Stimulated activated CD8-positive, alpha-beta memory T cell treated with anti-CD3 and anti-CD28 coated beads, Interleukin-7, amount 100 ng/mL, for 48 hours (primary cell): ENCODE measurements at regions not wholly inside any gene's neighbourhood (a gene's known extent, or its start where the extent isn't known, plus 50 kb on each side); places are given as distances from the start of the nearest gene placed in this dataset.

ENCODE experiments used
- DNase-seq, 2 donors: peaks; one replicate each; pipeline ENCODE4 v3.0.0-alpha.2; 2020; ENCODE audit warnings: low read depth in 1 of 2; ENCODE audit errors: extremely low read depth in 1 of 2

DNA sequence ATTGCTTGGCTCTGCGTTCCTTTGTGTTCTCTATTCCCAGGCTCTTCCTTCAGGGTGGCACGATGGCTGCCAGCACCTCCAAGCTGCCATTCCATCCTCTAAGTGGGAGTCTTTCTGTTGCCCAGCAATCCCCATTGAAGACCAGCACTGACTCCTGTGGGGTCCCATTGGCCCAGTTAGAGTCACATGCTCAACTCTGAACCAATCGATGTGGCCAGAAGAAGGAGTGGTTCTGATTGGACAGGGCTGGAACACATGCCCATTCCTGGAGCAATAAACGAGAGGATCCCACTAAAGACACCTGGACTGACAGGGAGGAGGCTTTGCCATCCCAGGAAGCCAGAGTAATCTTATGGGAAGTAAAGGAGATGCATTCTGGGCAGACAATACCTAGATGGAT lies 97.2 kb upstream of the IGSF21 start:
- no peak for DNase-seq

DNA sequence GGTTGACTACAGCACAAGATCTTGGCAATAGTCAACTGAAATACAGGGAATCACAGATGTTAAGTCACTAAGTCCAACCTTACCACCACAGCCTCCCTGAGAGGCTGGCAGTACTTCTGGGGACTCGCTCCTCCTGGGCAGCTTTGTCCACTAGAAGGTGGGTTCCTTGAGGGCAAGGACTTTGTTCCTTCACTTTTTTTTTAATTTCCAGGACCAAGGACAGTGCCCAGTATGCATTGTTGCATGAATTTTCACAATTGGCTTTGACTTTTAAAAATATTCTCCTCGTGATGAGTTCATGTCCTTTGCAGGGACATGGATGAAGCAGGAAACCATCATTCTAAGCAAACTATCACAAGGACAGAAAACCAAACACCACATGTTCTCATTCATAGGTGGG lies 96.7 kb upstream of the IGSF21 start:
- no peak for DNase-seq

DNA sequence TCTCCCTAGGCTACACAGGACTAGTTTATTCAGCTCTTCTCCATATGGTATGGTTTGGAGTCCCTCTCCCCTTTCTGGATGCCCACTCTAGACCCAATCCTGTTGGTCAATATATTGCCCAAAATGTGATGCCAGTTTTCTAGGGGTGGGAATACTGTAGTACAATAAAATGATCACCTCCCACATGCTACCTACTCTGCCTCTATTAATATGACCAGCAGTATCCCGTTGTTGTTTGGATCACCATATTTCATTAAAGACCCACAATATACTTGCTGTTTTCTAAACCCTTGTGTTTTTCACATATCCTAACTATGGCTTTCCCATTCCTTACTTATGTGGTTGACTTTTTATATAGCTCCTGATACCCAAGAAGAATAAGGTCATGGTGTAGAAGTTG lies 95.9 kb upstream of the IGSF21 start:
- no peak for DNase-seq

DNA sequence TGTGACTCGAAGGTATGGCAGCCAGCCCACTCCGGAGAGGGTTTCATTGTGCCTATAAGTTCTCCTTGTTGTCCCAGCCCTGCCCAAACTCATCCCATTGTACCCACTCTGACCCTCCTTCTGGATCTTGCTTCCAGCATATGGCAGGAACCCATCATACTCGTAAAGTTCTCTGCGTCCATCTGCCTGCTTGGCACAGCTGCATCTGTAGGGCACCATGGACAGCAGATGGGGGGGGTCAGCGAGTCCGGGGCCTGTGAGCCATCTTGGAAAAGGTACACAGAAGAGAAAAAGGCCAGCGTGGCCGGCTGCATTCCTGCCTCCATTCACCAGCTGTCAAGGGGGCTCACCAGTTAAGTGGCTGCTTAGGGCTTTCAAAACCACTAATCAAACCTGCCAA lies 94.9 kb upstream of the IGSF21 start:
- no peak for DNase-seq

DNA sequence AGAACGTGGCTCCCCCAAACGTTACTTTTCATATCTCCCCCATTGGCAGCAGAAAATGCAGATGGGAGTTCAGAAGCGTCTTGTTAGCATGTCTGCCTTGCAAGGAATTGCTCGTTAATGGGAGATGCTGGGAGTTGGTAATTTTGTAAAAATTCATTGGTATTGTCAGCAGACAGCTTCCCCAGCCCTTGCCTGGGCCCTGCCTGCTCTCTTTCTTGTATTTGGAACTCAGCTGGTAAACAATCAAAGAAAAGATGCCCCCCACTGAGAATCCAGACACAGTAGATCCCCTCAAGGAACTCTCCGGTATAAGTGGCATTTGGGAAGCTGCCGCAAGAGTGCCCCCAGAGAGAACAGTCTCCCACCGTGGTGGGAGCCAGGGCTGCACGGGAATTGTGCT lies 94.4 kb upstream of the IGSF21 start:
- no peak for DNase-seq

DNA sequence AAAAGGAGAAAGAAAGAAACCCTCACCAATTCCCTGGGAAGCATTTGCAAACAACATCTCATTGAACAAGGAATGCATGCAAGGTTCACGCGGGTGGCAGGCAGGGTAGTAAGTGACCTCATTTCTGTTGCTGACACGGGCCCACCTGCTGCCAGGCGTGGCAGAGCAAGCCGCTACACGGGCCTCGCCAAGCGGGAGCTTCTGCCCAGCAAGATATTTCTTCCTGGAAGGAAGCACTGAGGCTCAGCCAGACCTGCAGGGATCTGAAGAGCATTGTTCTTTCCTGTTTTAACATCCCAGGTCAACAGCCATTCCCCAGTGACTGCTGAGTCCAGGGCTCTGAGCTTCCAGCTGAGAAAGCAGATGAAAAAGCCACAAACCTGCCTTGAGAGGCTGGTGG lies 91.9 kb upstream of the IGSF21 start:
- DNase-seq, result no peak

DNA sequence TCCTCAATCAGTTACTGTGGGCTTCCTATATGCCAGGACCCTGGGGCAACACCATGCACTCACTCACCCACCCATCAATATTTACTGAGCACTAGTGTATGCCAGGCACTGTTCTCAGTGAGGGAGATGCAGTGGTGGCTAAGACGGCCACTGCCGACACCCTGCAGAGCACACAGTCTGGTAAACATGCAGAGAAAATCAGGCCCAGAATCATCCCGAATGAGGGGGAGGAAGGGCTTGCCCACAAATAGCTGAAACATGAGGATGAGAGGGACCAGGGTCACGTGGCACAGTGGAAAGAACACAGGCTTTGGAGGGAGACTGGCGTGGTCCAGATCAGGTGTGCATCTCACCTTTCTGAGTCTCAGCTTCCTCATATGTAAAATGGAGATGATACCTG lies 89.2 kb upstream of the IGSF21 start:
- no peak for DNase-seq

DNA sequence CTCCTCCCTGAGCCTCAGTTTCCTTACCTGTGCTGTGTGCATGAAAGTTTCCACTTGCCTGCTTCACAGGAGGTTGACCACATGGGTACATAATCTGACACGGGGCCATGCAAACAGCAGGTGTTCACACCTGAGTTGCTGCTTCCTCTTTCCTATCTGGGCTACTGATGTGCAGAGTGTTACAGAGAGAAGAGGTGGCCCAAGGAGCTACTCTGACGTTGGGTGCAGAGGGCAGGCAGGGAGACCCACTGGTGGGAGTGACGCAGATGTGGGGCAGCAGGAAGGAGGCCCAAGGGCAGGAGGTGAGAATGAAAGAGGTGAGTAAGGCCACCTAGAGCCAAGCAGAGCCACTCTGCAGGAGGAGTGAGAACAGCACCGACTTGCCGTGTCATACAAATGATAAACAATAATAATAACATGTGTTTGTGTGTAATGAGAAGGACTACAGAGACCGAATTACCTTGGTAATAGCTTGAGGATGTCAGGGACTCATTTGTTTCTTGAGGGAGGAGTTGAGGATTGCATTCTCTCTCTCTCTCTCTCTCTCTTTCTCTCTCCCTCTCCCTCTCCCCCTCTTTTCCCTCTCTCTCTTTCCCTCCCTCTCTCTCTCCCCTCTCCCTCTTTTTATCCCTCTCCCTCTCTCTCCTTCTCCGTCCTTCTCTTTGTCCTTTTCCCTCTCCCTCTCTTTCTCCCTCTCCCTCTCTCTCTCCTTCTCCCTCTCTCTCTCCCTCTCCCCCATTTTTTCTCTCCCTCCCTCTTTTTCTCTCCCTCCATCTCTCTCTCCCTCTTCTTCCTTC lies 87.4 kb upstream of the IGSF21 start:
- no peak for DNase-seq

DNA sequence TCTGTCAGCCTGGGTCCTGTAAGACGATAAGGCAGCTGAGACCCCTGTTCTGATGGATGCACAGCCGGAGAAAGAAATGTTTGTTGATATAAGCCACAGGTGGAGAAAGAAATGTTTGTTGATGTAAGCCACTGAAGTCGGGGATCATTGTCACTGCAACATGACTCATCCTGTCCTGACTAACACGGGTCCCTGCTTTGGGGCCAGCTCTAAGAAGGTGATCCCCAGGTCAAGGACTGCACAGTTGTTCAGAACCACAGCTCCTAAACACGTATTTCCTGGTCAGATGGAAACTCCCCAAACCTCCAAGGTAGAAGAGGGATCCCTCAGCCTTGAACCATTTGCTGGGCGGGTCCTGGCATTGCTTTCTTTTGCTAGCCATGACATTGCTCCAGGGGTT lies 86.4 kb upstream of the IGSF21 start:
- no peak for DNase-seq

DNA sequence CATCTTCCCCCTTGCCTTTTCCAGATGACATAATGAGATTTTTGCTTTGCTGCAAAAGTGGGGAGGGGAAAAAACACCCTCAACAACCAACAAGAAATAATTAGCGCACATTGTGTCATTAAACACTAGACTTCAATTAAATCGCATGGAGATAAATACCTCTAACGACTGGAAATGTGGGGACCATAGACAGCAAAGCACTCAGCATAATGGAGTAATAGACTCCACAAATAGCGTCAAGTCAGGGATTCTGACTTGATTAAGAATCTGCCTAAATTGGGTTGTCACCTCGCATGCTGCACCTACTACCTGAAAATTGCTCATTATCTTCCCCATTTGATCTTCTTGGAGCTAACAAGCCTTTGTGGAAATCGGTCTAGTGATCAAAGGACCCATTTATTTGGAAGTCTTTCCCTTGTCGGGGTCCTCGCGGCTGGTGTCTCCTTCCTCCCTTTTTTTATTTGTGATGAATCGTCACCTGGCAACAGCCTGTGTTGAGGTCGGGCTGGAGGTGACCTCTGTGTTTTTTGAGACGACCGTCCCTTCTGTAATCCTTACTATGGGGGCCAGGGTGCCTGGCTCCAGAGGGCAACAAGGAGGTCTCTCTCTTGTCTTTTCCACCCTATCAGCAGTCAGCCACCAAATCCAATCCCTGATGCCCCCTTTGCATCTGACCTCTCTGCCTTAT lies 75.3 kb upstream of the IGSF21 start:
- DNase-seq, result no peak

DNA sequence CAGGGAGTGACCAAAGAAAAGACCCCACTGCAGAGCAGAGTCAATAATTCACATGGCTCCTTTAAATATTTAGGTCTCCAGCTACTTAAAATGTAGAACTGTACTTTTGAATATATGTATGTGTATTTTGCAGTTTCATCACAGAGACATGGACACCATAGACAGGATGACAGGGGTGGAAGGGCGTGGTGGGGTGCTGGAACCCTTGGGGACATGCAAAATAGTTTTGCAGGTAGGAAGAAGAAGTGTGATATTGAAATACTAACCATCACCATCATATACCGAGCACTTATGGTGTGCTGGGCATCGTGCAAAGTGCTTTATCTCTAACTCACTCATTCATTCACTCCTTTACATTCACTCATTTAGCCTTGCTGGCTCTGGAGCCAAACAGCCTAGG lies 72.5 kb upstream of the IGSF21 start:
- DNase-seq, result no peak

DNA sequence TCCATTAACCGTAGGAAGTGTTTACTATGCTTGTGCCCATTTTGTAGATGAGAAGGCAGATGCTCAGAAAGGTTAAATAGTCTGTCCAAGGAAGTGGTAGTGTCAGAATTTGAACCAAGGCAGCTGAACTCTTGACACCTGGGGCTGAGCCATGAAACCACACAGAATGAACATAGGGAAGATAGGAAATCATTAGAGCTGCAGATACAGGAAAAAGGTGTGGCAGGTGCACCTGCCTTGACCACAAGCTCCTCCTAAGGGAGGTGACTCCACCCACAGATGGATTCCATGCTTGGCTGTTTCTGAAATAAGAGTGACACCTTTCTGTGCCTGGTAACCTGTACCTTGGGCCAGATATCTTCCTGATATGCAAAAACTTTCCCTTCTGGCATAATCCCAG lies 69.9 kb upstream of the IGSF21 start:
- DNase-seq, result no peak

DNA sequence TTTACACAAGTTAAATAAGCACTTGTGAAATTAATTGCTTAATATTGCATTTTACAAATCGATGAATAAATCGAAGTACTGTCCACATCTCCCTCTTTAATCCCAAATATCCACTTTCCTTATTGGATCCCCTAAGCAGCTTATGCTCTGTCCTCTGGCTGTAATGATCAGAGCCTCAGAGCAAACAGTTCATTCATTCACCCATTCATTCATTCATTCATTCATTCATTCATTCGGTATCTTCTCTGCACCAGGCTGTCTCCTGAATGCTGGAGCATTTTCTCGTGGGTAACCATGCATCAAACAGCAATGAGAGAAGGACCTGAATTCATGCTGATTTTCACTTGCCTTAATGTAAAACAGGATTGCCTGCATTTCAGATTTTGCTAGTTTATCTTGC lies 69.5 kb upstream of the IGSF21 start:
- no peak for DNase-seq

DNA sequence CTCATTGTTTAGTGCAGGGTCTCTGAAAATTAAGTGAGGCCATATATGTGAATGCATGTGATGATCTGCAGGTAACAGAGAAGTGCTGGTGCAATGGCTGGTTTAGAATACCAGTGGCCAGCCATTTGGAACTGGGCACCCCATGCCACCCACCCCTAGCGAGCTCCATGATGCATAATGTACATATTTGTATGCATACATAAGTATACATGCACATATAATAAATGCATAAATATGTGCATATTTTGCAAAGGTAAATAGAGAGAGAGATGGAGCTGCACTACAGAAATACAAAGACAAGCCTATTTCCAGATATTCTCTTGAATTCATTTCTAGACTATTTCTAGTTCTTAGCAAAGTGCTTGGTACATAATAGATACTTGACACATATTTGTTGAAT lies 68.5 kb upstream of the IGSF21 start:
- no peak for DNase-seq

DNA sequence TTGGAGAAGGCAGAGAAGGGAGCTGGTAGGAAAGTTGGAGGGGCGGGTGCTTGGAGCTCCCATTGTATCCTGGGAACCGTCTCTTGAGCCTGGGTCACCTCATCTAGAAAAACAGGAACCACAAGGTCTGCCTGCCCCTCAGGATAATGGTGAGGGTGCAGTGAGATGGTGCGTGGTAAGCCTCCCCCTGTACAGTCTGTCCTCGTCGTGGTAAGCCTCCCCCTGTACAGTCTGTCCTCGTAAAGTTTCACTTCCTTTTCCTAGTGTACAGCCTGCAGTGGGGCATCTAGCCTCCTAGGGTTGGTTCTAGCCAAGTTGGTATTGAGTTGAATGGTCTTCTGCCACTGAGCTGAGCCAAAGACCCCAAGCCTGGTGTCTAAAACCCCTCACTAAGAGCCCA lies 66.5 kb upstream of the IGSF21 start:
- no peak for DNase-seq

DNA sequence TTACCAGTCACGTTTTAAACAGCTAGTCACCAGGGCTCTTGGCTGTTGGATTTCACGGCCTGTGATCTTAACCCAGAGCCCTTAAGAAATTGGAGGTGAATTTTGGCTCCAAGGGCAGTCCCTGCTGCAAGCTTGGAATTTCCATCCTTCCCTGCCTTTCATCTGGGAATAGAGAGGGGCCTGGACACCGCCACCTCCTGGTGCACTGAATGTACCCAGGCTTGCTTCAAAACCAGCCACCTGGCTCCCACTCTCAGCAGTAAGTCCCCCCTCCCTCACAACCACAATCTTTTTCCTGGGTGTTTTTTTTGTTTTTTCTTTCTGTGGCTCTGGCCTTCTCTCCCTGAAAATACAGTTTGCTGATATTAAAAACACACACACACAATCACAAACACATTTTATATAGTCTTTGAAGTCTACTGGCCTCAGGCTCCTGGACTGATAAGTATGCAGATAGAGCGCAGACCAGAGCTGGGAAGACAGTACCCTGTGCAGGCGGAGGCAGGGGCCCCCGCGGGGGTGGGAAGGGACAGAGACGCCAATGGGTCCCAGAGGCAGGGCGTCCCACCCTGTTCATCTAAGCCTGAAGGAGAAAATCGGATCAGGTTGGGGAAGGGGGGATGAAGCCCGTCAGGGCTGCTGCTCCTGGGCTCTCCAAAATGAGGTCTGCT lies 65.8 kb upstream of the IGSF21 start:
- DNase-seq, result no peak

DNA sequence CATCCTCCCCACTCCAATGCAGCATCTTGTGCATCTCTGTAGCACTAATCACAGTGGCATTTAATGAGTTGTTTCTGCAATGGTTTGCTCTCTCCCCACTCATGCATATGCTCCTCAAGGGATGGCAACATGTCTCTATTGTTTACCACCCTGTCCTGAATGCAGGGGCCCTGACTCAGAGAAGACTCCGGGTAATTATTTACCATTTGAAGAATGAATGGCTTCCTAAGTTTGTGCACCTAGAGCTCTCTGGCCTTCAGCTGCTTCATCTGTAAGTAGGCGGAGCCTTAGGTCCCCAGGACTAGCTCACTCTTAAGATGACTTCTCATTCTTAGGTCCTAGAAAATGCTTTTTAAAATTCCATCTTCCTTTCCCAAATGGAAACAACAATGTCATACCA lies 63.7 kb upstream of the IGSF21 start:
- no peak for DNase-seq

DNA sequence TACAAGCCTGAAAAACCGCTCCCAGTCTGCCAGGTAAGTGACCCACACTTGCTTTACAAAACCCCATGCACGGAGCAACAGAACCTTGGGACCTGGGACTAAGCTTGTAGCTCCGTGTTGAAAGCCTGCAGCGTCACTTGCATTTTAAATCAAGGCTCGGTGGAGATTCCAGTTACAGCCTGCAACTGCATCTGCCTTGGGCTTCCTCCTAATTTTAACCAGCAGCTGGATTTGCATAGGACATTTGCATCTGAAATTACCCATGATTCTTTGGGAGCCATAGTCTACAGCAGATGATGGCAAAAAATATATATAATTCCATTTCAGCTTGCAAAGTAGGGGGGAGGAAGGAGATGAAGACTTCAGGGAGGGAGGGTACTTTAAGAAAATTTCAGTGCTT lies 62.4 kb upstream of the IGSF21 start:
- DNase-seq, result no peak

DNA sequence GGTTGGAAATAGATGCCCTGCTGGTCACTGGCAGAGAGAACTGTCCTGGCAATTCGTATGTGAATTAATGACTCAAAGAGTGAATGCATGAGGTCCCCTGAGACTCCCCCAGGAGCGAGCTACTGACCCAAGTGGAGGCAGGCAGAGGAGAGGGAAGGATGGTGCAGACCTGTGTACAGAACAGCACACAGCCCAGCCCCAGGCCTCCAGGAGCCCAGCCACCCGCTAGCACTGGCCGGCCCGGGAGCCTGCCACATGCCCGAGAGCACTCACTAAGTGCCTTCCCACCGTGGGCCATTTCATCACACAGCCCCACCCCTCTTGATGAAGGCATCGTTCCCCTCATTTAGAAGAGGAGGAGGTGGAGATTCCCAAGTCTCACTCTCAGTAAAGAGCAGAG lies 62.0 kb upstream of the IGSF21 start:
- DNase-seq, result no peak

DNA sequence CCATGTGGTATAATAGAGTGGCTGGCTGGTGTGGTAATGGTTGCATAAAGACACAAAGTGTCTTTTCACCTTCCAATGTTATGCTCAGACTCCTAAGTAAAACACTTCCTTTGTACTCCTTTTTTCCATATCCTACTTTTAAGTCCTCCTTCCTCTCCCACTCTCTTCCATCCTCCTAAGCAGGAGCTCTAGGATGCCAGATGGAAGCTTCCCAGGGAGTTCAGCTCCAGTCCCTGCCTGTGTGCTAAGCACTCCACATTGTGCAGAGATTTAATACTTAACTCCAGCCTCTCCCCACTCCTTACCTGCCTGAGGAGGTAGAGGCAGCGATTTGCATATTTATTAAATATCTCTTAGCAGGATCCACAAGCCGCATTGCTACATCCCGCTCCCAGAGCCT lies 60.5 kb upstream of the IGSF21 start:
- no peak for DNase-seq

DNA sequence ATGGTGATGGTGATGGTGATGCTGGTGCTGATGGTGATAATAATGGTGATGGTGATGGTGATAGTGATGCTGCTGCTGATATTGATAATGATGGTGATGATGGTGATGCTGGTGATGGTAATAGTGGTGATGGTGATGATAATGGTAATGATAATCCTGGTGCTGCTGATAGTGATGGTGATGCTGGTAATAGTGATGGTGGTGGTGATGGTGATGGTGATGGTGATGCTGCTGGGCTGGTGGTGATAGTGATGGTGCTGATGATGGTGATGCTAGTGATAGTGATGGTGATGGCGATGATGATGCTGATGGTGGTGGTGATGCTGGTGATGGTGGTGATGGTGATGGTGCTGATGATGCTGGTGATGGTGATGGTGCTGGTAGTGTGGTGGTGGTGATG lies 58.4 kb upstream of the IGSF21 start:
- no peak for DNase-seq

DNA sequence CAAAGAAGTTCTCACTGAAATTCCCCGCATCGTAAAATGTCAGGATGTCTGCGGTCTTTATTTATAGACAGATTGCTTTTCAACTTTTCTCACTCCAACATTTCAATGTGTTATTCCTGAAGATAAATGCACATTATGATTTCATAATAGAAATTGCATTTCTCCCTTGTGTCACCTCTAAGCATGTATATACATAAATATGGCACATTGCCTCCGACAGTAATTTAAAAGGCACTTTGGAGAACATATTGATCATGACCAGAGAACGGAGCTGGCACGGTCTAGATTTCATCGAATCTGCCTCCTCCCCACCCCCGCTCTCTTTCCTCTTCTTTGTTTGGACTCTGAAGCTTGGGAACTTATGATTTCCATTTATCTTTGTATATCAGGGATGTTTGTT lies 54.9 kb upstream of the IGSF21 start:
- DNase-seq, result no peak
